ENCODE measurements at regions not wholly inside any gene's neighbourhood (a gene's known extent, or its start where the extent isn't known, plus 50 kb on each side); places are given as distances from the start of the nearest gene placed in this dataset.
"Not testable (repeated sequence)": the region's sequence is repeated elsewhere in the genome, so short reads cannot be mapped to it uniquely, and the experiment has no call there.

DNA sequence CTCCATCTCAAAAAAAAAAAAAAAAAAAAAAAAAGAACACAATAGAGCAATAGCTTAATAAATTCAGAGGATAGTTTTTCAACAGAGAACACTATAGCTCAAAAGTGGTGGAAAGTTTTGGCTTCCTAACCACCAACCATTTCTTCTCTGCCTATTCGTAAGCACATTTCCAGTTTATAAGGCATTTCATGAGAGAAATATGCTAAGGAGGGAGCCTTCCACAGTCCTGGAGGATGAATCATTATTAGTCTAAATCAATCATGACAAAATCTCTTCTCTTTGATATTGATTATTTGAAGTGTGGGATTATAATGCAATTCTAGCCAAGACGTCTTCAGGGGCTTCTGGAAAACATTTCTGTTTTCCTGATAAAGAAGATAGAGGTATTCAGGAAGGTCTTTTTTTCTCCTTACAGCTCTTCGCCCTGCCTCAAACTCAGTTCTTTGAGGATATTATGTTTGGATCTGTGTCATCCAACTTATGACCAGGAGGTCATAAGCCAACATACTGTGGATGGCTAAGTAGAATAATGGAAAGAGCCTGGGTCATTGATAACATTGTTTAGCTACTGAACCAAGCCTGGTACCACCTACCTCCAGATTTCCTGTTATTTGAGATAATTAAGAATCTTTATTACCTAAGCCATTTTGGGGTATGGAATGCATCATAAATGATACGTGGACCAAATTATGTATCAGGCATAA is 207.3 kb downstream of the TRIB2 start:
- H3K9ac ChIP-seq (ENCODE audit: low read length), result no peak overlapping the region
- TF ChIP-seq, protein P1, sequence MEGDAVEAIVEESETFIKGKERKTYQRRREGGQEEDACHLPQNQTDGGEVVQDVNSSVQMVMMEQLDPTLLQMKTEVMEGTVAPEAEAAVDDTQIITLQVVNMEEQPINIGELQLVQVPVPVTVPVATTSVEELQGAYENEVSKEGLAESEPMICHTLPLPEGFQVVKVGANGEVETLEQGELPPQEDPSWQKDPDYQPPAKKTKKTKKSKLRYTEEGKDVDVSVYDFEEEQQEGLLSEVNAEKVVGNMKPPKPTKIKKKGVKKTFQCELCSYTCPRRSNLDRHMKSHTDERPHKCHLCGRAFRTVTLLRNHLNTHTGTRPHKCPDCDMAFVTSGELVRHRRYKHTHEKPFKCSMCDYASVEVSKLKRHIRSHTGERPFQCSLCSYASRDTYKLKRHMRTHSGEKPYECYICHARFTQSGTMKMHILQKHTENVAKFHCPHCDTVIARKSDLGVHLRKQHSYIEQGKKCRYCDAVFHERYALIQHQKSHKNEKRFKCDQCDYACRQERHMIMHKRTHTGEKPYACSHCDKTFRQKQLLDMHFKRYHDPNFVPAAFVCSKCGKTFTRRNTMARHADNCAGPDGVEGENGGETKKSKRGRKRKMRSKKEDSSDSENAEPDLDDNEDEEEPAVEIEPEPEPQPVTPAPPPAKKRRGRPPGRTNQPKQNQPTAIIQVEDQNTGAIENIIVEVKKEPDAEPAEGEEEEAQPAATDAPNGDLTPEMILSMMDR (IDR thresholded peaks at IDR 0.05), result no peak
- TF ChIP-seq EZH2 (IDR thresholded peaks at IDR 0.05; ENCODE audit: borderline replicate concordance, insufficient read depth, low read depth, low read length, poor library complexity, severe bottlenecking), result no peak
- Mint-ChIP-seq H3K4me1 (peaks cover 6% of the 10 kb centered on the region), H3K9me3 (ENCODE audit: insufficient read depth) (no peaks in the 10 kb centered on the region), H3K27ac (no peak overlapping the region), H3K27me3 (peaks cover 27% of the 10 kb centered on the region), H3K4me3 (no peak overlapping the region)
- H3K4me3 ChIP-seq (ENCODE audit: control extremely low read depth in 1 of 5, extremely low read depth in 1 of 5, insufficient read depth in 1 of 5, low read depth in 2 of 5, low read length in 4 of 5), result no peak overlapping the region
- H2AFZ ChIP-seq (ENCODE audit: insufficient read depth, low read depth, low read length, poor library complexity, severe bottlenecking), result no peak overlapping the region
- ATAC-seq (ENCODE audit: low read depth) (no peak), DNase-seq (no peak)
- WGBS (ENCODE audit: insufficient coverage), result no CpG with 5 or more reads among the region's 4 CpGs
- H3K27ac ChIP-seq (ENCODE audit: low read length in 2 of 2), result no peak overlapping the region
- intact Hi-C loops (cut with micrococcal nuclease), result no loop called here
- no peaks in the 10 kb centered on the region for H3K79me2 ChIP-seq (ENCODE audit: control insufficient read depth, insufficient read depth, low read length)
- ChIA-PET CTCF (no interaction called here), POLR2A (no interaction called here)
- no peaks in the 10 kb centered on the region for H3K36me3 ChIP-seq (replicated peaks in 1 of 2; ENCODE audit: control extremely low read depth in 1 of 2, control insufficient read depth in 1 of 2, extremely low read depth in 1 of 2, insufficient read depth in 2 of 2, low read length in 1 of 2)
- H3K27me3 ChIP-seq (replicated peaks in 1 of 4; ENCODE audit: control extremely low read depth in 1 of 4, control insufficient read depth in 3 of 4, insufficient read depth in 4 of 4, low read length in 3 of 4), result peaks cover 0 to 4% (median 1%) of the 10 kb centered on the region in 4 experiments
- H4K20me1 ChIP-seq (ENCODE audit: control insufficient read depth, insufficient read depth, low read length, poor library complexity, severe bottlenecking), result no peaks in the 10 kb centered on the region
- peaks cover 0 to 2% of the 10 kb centered on the region in 2 donors for H3K4me1 ChIP-seq (ENCODE audit: control insufficient read depth in 2 of 2, insufficient read depth in 2 of 2, low read length in 2 of 2)
- no peak overlapping the region for H3K4me2 ChIP-seq (replicated peaks; ENCODE audit: low read depth, low read length, poor library complexity, severe bottlenecking)
- H3K9me3 ChIP-seq (ENCODE audit: control extremely low read depth in 1 of 3, control insufficient read depth in 2 of 3, insufficient read depth in 1 of 3, low read length in 2 of 3), result no peaks in the 10 kb centered on the region

- 97% methylated on average over 32 of the region's 37 CpGs for WGBS (ENCODE audit: insufficient coverage)
- H3K27me3 Mint-ChIP-seq, result peaks cover 19% of the 10 kb centered on the region
- not testable (repeated sequence) for H2AFZ ChIP-seq (ENCODE audit: insufficient read depth, low read depth, low read length, poor library complexity, severe bottlenecking)
Observed at GRCh38 chr2:12926641-12927040, 209.9 kb downstream of the TRIB2 start.

More at GRCh38 chr2:12926641-12927040, 209.9 kb downstream of the TRIB2 start:
- H3K9me3 ChIP-seq (ENCODE audit: control extremely low read depth in 1 of 3, control insufficient read depth in 2 of 3, insufficient read depth in 1 of 3, low read length in 2 of 3); H3K27ac Mint-ChIP-seq; ATAC-seq (ENCODE audit: low read depth); H3K79me2 ChIP-seq (ENCODE audit: control insufficient read depth, insufficient read depth, low read length); H4K20me1 ChIP-seq (ENCODE audit: control insufficient read depth, insufficient read depth, low read length, poor library complexity, severe bottlenecking); H3K9me3 Mint-ChIP-seq (ENCODE audit: insufficient read depth); intact Hi-C loops (cut with micrococcal nuclease); H3K4me1 ChIP-seq (ENCODE audit: control insufficient read depth in 2 of 2, insufficient read depth in 2 of 2, low read length in 2 of 2); CTCF ChIA-PET; H3K36me3 ChIP-seq (replicated peaks in 1 of 2; ENCODE audit: control extremely low read depth in 1 of 2, control insufficient read depth in 1 of 2, extremely low read depth in 1 of 2, insufficient read depth in 2 of 2, low read length in 1 of 2); H3K4me2 ChIP-seq (replicated peaks; ENCODE audit: low read depth, low read length, poor library complexity, severe bottlenecking); POLR2A ChIA-PET; H3K9ac ChIP-seq (ENCODE audit: low read length); H3K27me3 ChIP-seq (replicated peaks in 1 of 4; ENCODE audit: control extremely low read depth in 1 of 4, control insufficient read depth in 3 of 4, insufficient read depth in 4 of 4, low read length in 3 of 4); H3K4me3 ChIP-seq (ENCODE audit: control extremely low read depth in 1 of 5, extremely low read depth in 1 of 5, insufficient read depth in 1 of 5, low read depth in 2 of 5, low read length in 4 of 5); H3K27ac ChIP-seq (ENCODE audit: low read length in 2 of 2); H3K4me3 Mint-ChIP-seq; DNase-seq: not testable (repeated sequence)
- peaks cover 13% of the 10 kb centered on the region for H3K4me1 Mint-ChIP-seq

All from B cell (primary cell).